ENCODE measurements at regions not wholly inside any gene's neighbourhood (a gene's known extent, or its start where the extent isn't known, plus 50 kb on each side); places are given as distances from the start of the nearest gene placed in this dataset.

DNA sequence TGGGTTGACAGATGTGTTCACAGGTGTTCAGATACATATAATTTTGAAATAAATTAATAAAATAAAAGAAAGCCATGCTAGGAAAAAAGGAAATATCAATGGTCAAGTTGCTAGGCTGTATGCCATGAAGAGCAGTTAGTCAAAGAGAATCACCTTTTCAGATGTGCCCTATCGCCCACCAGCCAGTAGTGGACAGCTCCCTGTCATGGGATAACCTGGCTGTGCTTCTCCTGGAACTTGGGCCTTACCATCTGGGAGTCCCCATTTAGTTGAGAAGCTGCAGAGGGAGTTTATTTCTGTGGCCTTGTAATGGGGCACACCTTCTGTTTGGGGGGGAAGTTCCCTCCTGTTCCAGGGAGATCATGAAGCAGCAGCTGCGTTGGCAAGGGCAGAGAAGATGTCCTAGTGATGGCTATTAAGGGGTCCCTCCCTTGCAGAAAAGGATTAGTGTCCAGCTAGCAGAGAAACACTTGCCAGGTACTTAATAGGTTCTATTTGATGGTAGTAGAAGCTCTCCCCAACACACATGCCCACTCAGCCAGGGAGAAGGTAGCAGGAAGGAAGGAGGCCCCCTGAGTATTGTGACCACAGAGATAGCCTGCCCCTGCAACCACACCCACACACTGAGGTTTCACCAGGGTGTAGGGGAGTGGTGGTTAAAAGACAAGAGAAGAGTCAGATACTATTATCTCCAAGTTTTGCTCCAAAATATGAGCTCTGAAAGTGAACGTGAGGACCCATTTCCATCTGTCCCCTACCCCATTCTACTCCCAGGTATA is 117.7 kb downstream of the B3GNT2 start:
- TF ChIP-seq POLR2AphosphoS5 (IDR thresholded peaks at IDR 0.05): no peak
- TF ChIP-seq EP300 (IDR thresholded peaks at IDR 0.05): no peak
- no peak for TF ChIP-seq CTCF (IDR thresholded peaks at IDR 0.05)
